HG03280 (cell line): ENCODE measurements at regions not wholly inside any gene's neighbourhood (a gene's known extent, or its start where the extent isn't known, plus 50 kb on each side); places are given as distances from the start of the nearest gene placed in this dataset.

Experiments
- ATAC-seq: cut with Tn5 transposase; IDR thresholded peaks from one replicate; pipeline ENCODE4 v1.9.1; 2021; ENCODE audit warnings: mild to moderate bottlenecking, moderate library complexity; ENCODE audit not compliant: unreplicated experiment

DNA sequence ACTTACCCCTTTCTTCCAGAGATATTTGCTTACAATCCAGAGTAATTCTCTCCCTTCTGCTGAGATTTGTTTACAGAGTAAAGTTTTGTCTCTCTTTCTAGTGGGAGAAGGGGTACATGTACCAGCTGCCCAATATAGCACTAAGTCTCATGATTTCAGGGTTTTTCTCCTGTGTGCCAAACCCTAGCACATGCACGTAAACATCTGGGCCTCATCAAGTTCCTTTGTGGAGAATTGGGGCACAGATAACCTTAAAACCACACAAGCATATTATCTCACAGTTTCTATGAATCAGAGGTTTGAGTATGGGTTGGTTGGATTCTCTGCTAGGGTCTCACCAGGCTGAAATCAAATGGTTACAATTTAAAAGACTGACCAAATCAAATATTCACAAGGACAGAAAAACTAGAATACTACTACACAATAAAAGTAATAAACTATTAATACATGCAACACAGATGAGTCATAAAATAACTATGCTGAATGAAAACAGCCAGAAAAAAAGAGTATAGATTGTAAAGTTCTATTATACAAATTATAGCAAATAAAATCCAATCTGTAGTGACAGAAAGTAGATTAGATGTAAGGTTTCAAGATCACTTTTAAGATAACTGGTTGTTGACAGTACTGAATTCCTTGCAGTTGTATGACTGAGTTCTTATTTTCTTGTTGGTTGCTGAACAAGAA lies 347.4 kb upstream of the PTBP2 start:
- ATAC-seq: no peak

DNA sequence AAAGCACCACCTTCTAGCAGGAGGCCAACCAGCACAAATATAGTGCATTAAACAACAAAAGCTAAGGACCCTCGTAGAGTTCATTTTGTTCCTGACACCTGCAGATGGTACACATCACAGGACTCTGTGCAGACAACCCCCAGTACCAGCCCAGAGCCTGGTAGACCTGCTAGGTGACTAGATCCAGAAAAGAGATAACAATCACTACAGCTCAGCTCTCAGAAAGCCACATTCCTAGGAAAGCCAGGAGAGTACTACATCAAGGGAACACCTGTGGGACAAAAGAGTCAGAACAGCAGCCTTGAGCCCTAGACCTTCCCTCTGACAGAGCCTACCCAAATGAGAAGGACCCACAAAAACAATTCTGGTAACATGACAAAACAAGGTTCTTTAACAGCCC lies 344.7 kb upstream of the PTBP2 start:
- ATAC-seq: no peak

DNA sequence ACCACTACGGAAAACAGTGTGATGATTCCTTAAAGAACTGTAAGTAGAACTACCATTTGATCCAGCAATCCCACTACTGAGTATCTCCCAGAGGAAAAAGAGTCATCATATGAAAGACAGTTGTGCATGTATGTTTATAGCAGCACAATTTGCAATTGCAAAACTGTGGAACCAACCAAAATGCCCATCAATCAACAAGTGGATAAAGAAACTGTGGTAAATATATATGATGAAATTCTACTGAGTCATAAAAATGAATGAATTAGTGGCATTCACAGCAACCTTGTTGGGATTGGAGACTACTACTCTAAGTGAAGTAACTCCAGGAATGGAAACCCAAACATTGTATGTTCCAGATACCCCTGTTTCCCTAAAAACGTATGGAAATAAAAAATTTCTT lies 337.0 kb upstream of the PTBP2 start:
- no peak for ATAC-seq

DNA sequence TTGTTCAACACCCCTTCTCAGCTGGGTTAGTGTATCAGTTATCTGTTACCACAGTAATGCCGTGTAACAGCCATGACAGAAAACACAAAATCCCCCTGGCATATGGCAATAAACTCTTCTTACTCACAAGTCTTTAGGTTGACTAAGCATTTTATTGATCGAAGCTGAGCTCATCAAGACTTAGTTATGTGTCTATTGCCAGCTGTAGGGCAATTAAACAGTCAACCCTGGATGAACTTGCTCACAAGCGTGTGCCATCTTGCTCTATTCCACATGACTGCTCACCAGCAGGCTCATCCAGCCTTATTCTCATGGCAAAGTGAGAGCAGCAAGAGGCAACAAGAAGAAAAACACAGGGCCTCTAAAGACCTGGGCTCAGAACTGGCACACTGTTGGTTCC lies 333.8 kb upstream of the PTBP2 start:
- ATAC-seq: no peak

DNA sequence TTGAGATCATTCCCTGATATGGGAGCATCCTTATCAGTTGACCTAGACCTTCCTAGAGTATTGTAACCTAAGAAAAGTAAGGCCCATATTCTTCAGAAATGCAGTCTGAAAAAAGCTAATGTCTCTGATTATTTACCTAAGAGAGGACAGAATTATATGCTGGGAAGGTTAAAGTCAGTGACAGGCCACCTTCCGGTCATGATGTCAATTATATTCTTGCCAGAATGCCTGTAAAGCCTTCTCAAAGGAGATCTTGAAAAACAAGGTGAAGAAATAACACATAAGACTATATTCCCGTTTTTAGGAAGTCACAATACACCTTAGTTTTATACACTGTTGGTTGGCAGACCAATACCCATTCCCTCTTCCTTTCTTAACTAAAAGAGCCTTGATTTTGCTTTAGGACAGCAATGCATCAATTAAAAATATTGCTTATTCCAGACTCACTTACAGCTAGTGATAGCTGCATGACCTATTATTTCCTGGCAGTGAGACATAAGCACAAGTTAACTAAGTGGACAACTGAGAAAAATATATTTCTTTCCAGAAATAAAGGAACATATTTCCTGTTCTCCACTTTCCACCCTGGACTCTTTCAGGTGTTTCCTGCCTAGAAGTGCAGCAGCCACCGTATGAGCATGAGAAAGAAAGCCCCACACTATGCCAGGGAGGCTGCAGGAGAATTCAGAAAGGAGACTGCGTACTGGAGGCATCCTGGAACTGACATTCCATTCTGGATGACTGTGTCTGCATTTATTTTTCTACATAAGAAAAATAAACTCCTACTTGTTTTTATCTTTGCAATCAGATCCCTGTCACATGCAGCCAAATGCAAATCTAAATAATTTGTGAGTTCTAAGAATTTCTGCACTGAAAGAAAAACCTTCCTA lies 332.9 kb upstream of the PTBP2 start:
- ATAC-seq: no peak

GRCh38 chr1:96400089-96400488 lies 321.5 kb upstream of the PTBP2 start:
- no peak for ATAC-seq

GRCh38 chr1:96409087-96409486 lies 312.5 kb upstream of the PTBP2 start:
- no peak for ATAC-seq

DNA sequence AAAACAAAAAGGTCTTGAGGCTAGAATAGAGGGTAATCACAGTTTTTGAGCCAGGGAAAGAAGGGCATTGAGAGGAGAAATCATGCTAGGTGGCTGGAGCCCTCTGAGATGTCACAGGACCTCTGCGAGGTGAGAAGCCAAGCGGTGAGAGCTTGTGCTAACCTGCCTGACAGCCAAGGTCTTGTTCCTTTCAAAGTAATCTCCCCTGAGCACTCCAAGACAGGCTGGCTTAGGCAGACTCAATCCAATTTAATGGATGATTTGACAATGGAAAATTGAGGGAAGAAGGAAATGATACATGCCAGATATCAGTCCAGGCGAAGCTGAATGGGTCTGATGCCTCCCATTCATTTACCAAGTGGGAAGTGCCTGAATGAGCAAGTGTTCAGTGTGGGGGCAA lies 311.9 kb upstream of the PTBP2 start:
- no peak for ATAC-seq

DNA sequence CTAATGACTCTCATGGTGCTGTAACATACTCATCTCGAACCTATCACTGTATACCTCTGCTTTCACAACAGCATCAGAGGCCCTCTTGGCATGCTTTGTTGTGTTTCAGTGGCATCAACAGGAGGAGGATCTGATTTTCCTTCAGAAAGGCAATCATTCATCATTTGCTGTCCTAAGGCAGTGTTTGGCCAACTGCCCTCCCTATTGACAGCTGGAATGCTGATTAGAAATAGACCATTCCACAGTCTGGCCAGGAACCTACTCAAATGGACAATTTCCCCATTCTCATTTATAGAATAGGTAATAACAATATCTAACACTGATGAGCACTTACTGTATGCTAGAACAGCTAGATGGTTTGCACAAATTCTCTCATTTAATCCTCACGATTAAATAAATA lies 310.6 kb upstream of the PTBP2 start:
- ATAC-seq: no peak

DNA sequence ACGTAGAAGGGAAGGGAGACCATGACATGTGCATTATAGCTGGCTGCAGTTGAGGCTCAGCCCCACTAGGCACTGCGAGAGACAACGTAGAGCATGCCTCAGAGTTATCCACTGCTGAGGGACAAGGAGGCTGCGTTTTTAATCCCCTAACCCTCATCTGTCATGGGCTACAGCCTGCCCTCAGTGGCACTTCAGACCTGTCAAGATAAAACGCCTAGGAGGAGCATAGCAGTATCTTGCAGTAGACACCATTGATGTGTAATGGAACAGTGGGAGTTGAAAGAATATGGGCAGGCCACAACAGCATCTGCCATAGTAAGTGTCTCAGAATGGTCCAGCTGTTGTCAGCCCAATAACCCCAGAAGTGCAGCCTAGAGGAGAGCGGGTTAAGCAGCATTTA lies 307.0 kb upstream of the PTBP2 start:
- ATAC-seq: no peak

- ATAC-seq: no peak
Measured at GRCh38 chr1:96416111-96416595, 305.4 kb upstream of the PTBP2 start.

DNA sequence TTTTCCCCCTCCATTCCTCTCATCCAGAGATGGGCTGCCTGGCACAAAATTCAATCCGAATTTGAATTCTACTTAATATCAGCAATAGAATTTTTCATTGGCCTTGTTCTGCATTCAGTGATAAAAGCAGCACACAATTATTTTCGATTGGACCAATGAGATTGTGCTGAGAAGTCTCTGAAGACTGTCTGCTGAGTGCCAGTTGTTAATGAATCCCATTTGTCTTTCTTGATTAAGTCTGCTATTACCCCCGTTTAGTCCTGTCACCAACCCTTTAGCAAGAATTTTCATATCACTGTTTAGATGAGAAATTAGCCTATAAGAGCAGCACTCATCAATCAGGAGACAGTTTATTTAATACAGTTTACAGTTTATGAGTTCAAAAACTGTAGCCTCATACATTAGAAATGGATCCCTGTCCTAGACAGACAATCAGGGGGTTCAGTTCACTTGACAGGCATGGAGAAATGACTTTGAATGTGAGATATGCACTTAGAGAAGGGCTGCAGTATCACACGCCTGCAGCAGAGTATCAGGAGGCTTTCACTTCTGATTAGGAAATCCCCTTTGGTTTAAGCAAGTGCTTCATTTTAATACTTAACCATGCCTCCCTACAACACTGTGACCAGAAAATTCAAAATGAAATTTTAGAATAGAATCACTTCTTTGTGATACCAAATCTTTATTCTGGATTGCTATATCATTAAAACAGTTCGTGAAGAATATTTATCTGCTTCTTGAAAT lies 304.7 kb upstream of the PTBP2 start:
- ATAC-seq: peak; percentile 68

DNA sequence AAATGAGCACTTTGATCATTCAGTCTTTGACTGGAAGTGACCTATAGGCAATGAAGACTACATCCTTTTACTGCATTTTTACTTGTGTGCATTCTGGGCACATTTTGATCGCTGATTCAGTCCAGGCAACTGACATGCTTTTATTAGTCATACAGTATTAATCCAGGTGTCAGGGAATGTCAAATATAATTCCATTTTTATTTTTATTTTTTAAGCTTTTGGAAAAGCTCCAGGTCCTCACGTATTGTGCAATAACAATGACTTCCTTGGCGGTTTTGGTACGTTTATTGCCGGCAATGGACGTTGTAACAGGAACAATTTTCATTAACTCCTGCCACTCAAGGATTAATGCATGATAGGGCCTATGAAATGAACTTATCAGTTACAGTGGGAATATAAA lies 302.6 kb upstream of the PTBP2 start:
- ATAC-seq: no peak

DNA sequence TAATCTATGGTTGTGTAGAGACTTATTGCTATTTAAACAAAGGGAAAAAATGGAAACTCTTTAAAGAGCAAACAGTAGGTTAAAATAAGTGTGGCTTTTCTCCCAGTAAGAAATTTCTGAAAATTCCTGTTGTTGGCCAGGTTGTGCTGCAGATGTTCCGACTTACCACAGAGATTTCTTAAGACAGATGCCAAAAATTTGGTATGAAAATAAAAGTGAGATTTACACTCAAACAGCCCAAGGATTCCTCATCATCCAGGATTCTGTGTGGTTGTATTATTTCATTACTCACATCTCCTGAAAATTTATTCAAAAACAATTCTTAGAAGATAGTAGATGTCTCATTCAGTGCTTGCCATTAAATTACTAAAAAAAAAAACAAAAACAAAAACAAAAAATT lies 296.7 kb upstream of the PTBP2 start:
- no peak for ATAC-seq

- no peak for ATAC-seq
Measured at GRCh38 chr1:96425382-96426129, 296.0 kb upstream of the PTBP2 start.

- no peak for ATAC-seq
Measured at GRCh38 chr1:96427616-96428015, 294.0 kb upstream of the PTBP2 start.

- no peak for ATAC-seq
Measured at GRCh38 chr1:96445302-96445701, 276.3 kb upstream of the PTBP2 start.

DNA sequence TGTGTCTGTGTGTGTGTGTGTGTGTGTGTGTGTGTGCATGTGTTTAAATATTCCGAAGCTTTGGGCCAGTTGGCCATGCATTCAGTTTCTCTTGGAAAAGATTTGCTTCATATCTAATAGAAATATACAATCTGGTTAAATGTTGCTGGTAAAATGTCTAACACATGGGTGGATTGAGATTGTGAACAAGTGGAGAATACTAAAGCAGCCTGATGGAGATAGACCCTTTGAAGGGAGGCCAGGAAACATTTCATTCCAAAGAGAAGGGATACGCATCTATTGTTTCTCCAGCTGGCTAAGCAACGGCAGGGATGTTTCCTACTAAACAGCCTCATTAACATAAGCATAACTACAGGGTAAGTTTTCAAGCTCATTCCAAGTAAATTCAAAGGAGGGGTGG lies 257.5 kb upstream of the PTBP2 start:
- no peak for ATAC-seq

- no peak for ATAC-seq
Measured at GRCh38 chr1:96464522-96464921, 257.1 kb upstream of the PTBP2 start.

- no peak for ATAC-seq
Measured at GRCh38 chr1:96464991-96465390, 256.6 kb upstream of the PTBP2 start.

DNA sequence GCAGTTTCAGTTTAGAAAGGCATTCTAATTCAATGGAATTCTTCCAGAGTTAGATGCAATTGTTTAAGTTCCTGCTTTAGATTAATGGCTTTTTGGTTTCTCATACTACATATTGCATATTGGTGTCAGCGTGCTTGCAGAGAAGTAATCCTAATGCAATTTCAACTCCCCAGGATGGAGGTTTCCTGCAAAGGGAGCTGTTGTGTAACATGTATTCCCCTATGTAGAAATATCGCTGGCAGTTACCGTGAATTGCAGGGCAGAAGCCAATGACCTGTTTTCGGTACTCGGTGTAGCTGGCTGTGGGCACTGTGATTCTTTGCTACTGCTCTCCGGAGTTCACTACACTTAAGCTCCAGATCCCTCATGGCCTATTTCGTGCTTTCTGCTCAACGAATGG lies 256.1 kb upstream of the PTBP2 start:
- no peak for ATAC-seq
